NCI-H2029 treated with DMSO at 0.1 percent for 48 hours (cell line): ENCODE measurements at regions not wholly inside any gene's neighbourhood (a gene's known extent, or its start where the extent isn't known, plus 50 kb on each side); places are given as distances from the start of the nearest gene placed in this dataset.

Experiments
- DNase-seq: peaks from one replicate; lab custom pipeline; 2025; lab: John Stamatoyannopoulos, UW

DNA sequence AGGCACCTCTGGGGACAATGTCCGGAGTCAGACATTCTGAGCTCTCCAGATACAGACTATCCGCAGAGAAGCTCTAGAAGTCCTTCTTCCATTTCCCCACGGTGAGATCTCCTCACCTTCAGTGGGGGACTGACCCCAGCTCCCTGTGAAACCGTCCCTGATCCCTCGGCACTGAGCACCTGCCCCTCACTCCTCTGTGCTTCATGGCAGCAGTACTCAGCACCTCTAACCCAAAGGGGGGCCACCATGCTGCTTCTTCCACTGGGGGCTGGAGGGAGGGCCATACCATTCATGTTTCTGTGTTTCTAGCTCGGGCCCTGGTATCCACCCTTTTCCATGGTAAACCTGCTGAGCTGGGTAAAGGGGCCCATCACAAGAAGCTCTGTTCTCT, 321.7 kb downstream of the BRD1 start:
- DNase-seq, result no peak

DNA sequence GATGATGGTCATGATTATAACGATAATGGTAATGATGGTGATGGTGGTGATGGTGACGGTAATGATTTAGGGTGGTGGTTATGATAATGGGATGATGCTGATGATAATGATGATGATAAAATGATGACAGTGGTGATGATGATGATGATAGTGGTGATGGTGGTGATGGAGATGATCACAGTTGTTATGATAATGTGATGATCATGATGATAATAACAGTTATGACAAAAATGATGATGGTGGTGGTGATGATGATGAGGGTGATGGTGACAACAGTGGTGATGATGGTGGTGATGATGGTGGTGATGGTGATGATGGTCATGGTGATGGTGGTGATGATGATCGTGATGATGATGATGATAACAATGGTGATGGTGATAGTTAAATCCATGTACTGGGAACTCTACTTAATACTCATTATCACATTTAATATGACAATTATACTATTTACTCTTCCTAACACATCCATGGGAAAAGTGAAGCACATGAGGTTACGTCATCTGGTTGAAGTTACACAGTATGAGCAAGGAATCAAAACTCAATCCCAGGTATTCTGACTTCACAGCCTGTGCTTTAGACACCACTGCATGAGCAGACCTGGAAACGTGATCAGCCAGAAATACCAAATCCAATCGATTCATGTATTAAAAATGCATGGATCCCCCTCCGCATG, 322.2 kb downstream of the BRD1 start:
- DNase-seq, result no peak

DNA sequence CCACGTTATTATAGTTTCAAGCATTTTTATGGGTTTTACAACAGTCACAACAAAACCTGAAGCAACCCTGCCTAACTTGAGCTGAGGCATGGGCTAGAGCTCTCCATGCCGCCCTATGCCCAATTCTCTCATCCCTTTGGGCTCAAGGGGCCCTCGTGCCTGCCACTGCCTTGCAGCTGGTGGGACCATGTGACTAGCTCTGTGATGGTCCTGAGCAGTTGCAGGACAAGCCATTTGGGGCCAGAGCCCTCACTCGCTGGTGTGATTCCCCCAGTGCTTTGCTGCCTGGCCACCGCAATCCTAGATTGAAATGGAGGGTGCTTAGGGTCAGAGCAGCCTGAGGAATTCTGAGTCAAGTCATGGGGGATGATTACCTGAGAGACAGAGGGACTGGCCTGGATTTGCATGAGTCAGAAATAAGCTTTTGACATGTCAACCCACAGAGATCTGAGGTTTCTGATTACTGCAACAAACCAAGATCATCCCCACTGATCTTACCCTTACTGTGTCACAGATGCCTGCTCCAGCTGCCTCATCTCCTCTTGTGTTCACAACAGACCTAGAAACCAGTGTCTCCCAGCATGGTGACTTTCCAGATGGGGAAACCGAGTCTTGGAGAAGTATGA, 323.7 kb downstream of the BRD1 start:
- no peak for DNase-seq

DNA sequence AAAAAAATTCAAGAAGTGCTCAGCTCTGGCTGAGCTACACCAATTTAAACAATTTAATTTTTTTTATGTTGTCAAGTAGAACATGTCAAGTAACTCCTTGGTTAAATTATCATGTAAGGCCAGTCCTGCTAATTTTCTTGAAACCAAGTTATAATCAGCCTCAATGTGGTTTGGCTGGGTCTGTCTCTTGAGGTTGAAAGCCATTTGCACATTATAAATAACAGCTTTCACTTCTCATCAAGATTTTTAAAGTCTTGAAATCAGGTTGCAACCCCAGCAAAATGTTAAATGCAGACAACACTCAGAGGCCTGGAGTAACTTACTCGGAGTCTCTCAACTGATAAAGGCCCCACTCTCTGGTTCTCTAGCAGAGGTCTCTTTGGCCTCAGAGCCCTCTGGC, 324.4 kb downstream of the BRD1 start:
- no peak for DNase-seq

DNA sequence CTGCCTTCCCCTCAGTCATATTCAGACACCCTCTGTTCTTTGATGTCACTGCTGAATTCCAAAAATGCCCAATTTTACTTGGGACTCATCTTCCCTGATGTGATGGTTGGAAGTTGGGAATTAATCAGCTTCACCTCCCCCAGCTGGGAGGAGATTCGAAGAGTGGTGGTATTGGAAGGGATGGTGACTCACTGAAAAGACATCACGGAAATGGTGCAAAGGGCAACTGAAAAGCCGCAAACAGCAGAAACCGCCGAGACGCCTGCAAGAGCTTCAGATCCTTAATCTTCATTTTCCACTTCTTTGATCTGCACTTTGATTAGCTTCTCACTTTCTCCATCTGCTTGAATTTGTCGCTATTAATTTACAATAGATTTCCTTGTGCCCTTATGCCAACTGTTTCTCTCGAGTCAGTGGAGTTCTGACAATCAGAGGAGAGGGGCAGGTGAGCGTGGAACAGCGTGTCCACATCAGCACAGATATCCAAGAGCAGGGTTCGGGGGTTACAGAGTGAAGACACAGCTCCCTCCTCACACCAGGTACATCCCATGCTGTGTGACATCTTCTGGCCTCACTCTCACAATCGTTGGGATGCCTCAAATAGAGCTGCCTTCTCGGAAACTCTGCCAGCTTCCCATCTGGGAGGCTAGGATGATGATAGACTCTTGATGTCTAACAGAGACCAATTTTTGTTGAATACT, 325.4 kb downstream of the BRD1 start:
- DNase-seq, result no peak

DNA sequence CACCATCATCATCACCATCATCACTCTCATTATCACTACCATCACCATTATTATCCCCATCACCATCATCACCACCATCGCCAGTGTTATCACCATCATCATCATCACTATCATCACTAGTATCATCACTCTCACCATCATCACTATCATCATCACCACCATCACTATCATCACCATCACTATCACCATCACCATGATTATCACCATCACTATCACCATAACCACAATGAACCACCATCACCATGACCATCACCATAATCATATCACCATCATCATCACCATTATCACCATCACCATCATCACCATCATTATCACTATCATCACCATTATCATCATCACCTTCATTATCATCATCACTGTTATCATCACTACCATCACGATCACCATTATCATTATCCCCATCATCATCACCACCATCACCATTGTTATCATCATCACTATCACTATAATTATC, 326.7 kb downstream of the BRD1 start:
- no peak for DNase-seq

DNA sequence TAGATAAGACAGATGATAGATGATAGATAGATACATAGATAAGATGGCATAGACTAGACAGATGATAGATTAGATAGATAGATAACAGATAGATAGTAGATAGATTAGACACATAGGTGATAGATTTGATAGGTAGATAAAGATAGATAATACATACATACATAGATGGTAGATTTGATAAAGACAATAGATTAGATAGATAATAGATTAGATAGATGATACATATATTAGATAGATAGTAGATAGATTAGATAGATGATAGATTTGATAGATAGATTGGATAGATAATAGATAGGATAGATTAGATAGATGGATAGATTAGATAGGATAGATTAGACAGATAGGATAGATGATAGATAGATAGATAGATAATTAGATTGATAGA, 327.6 kb downstream of the BRD1 start:
- DNase-seq, result no peak

DNA sequence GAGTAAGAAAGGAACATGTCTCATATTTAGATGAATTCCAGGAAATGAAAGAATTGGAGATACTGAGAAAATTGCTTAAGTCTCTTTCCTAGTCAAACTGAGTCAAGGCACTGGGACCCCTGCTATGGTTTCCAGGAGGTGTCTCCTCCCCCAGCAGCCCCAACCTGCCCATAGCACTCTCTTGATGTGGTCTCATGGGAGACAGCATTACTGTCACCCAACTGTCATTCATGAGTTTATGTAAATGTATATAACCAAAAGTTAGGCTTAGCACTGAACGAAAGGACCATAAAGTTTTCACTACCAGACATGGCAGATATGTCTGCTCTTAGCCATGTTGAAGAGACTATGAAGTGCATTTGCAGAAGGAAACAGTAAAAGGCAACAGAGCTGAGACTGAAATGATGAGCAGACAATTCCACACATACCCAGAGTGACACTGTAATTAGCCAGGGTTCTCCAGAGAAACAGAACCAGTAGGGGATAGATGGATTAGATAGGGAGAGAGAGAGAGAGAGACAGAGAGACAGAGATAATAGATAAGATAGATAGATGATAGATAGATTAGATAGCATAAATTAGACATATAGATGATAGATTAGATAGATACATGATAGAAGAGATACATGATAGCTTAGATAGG, 328.1 kb downstream of the BRD1 start:
- no peak for DNase-seq

DNA sequence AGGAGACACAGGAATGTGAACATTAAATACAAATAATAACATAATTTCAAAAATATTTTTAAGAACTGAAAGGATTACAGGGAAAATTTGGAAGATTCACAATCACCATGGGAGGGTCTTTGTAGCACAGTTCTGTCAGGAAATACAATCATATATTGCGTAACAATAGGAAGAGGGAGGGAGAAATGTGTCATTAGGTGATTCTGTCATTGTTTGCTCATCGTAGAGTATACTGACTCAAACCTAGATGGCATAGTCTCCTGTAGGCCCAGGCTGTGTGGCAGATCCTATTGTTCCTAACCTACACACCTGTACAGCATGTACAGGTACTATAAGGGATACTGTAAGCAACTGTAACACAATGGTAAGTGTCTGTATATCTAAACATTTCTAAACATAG, 330.4 kb downstream of the BRD1 start:
- DNase-seq, result no peak

DNA sequence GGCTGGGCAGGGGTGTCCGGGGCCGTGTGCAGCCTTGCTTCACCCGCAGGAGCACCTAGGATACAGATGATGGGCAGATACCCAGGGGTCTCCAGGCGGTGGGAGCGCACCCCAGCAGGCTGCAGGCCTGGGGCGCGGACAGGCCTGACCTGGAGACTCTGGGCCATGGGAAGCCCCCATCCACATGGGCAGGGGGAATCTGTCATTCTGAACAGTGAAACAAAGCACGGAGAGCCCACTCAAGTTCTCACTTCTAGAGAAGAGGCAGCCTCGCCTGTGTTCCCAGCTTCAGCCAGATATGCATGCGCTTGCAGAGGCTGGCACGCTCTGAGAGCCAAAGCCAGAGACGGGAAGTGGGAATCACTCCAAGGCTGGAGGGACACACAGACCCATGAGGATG, 333.1 kb downstream of the BRD1 start:
- no peak for DNase-seq

DNA sequence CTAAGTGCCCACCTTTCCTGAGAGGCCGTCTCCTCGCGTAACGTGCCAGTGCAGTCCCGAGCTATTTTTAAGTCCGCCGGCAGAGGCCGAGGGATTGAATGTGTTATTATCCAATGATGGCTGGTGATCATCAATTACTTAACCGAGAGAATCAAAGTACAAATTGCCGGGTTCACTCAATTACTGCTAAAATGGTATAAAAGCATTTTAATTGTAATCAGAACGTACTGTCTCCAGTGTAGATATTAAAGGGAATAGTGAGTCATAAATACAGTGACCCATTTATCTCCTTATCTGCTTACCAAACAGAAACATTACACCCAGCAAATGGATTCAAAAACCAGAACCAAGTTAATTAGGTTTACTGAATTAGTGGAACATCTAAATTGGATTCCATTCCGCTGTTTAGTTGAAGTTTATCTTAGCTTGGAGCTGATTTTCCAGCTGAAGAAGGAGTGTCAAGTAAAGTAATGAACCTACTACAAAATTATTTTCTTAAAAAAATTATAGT, 334.9 kb downstream of the BRD1 start:
- no peak for DNase-seq

DNA sequence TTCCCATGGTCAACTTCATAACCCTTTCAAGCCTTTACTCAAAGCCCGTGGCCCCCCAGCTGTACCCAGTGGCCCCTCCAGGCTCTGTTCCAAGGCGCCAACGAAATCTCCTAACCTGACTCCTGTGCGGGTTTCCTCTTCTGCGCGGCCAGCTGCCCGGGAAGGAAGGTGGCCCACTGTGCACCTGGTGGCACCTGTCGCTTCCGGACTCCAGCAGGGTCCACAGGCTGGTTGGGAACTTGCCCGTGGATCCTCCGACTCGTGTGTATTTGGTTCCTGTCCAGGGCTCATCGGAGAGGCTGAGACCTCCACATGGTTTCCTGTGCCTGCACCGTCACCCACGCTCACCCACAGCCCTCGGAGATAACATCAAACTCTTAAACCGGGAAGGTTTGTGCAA, 335.4 kb downstream of the BRD1 start:
- no peak for DNase-seq

DNA sequence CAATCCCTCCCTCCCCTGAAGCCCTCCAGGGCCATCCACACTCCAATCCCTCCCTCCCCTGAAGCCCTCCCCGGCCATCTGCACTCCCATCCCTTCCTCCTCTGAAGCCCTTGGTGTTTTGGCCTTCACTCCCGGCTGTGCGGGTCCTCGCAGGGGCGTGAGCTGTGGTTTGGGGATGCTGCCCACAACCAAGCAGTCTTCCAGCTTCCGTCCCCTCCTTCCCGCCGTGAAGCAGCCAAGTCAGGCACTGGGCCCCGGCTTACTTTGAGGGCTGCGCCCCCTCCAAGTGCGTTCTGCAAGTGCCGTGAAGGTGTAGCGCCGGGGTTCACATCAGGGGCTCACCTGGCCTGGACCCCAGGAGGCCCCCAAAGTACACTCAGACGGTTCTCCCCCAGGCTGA, 335.9 kb downstream of the BRD1 start:
- no peak for DNase-seq

DNA sequence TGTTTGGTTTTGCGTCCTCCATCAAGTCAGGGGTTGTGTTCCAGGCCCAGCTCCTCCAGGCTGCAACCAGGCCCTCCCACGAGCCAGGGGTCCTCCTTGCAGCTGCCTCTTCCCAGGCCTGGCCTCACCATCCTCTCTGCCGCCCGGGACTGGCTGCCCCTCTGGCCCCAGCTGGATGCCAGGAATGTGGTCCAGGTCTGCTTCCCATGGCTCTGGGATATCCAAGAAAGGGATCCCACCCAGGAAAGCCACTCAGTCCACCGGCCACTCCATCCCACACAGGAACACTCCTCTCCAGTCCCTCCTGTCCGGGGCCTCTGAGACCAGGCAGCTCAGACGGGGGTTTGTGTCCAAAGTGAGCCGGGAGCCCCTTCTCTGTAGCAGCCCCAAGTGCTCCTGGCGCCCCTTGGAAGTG, 336.4 kb downstream of the BRD1 start:
- no peak for DNase-seq

DNA sequence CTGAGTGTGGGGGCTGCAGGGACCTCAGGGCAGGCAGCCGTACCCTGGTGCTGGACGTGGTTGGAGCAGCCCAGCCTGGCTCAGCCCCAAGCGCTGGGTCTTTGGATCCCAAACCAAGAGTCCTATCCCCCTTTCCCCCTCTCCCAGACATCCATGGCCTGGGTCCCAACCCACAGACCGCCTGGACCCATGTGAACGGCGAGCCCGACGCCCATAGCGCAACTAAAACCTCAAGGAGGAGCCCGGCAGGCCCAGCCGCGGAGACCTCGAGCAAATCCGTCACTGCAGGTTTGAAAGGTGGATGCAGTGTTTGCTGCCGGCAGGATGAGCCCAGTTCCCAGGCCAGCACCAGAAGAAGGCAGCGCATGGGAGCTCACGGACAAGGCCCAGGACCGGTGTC, 337.0 kb downstream of the BRD1 start:
- no peak for DNase-seq

DNA sequence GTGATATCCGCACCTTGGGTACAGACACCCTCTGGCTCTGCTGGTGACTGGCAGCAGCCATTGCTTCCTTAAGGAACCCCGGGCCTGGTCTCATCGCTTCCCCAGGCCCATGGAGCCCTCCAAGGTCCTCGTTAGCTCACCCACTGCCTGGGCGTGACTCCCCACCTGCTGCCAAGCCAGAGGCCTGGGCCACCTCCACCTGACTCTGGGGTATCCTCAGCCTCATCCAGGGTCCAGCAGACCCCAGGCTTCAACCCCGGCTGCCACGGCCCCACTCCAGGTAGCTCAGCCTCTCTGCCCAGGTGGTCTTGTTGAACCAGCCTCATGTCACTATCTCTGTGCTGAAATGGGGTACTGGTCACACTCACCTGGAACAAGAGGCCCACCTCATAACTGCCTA, 337.9 kb downstream of the BRD1 start:
- no peak for DNase-seq

DNA sequence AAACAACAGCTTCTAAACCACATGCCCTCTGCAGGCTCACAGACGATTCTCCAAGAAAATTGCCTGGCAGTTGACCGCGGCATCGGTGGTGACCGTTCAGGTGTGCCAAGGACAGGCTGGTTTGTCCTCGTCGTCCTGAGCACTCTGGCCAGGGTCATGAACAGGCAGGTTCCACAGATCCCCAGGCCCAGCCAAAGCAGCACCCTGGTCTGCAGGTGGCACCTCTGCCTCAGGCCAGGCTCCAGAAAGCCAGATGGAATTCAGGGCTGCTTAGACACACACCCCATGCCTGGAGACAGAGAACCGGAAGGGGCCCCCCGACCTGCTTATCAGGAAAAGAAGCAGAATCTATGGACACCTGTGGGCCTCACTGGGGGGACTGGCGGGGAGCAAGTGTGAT, 338.7 kb downstream of the BRD1 start:
- no peak for DNase-seq

DNA sequence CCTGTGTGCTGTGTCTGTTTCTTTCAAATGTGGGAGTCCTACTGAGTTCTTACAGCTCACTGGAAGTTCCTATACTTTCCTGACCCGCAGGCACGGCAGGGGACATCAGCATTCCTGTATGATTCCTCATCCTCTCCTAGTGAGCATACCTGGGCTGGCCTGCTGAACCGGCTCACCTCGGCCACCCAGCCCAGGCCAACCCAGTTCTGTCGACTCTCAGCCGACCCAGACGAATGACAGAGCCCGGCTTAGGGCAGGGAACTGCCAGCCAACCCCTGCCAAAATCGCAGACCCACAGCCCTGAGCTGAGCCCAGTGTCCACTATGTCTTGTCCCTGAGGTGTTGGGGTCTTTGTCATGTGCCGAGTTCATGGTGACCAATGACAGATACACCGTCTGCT, 339.7 kb downstream of the BRD1 start:
- no peak for DNase-seq

DNA sequence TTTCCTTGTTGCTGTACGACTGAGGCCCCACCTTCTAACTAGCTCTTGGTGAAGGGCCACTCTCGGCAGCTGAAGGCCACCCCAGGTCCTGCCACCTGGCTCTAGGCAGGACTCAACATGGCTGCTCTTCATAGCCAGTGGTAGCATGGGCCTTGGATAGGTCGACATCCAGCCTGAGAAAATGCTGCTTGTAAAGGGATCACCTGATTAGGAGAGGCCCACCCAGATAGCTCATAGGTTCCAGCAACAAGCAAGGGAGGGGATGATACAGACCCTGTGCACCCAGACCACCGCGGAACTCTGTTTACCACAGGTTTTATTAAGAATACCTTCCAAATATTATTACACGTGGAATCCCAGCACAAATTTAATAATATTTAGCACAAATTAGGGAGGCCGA, 341.4 kb downstream of the BRD1 start:
- DNase-seq, result no peak

DNA sequence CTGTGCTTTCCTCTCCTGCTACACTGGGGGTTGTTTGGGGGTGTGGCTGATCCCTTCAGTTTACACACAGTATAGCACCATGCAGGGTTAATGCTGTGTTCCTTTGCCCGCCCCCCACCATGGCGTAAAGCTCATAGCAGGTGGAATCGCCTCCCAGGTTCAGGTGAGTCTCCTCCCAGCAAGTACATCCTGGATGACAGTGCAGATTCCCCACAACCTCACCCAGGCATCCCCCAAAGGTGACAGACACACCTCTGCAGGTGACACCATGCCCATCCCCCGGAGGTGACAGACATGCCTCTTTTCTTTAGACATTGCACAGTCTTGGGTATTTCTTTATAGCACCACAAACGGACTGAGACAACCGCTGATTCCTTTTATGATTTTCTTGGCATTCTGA, 343.7 kb downstream of the BRD1 start:
- no peak for DNase-seq

DNA sequence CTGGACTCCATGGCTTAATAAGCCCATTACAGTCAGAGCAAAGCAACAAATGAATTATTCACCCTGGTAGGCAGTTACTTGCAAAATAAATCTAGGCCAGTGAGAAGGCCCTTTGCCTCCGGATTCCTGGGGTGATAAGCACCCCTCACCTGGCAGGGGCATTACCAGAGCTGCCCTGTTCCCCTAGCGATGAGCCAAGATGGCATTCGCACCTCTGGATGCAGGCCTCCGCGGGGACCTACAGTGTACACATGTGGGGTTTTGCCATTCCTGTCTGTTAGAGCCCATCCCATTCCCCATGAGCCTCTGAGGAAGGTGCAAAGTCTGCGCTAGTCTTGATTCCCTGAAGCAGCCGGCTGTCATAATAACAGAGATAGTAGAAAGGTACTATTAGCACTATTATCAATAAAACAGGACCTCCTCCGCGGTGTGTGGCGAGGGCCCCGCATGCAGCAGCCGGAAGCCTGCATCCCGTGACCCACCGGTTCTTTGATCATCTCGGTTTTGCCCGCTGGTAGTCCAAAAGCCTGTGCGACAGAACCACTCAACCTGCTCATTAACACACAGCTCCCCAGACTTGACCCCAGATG, 344.3 kb downstream of the BRD1 start:
- no peak for DNase-seq

DNA sequence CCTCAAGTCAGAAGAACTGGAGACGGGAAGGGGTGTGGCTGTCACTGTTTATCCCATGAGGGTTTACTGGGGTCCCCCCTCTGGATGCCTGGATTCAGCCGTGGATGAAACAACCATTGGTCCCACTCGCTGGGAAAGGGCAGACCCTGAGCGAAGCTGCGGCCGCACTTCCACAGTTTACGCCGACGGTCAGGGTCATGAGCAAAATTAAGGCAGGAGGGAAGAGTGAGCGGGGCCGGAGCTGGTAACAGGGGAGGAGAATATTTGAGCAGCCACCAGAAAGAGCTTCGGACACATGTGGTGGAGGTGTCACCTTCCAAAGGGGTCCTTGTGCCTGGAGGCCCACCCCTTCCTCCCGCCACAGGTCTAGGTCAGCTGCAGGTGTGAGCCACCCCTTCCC, 344.9 kb downstream of the BRD1 start:
- no peak for DNase-seq
